NB4 (cell line): ENCODE measurements at regions not wholly inside any gene's neighbourhood (a gene's known extent, or its start where the extent isn't known, plus 50 kb on each side); places are given as distances from the start of the nearest gene placed in this dataset.

Experiments used
- MYC ChIP-seq: IDR thresholded peaks from 2 replicates; pipeline ENCODE4 v1.6.1; 2011; ENCODE audit warnings: low read depth, low read length
- POLR2A ChIP-seq: IDR thresholded peaks from 2 replicates; pipeline ENCODE4 v1.6.1; 2011; ENCODE audit warnings: mild to moderate bottlenecking; ENCODE audit not compliant: insufficient read length; ENCODE audit errors: extremely low read depth
- TF ChIP-seq, protein P1 (sequence below): IDR thresholded peaks from one replicate; pipeline ENCODE4 v1.5.1; 2012; ENCODE audit warnings: low read depth, low read length
- TF ChIP-seq, protein P2 (sequence below): IDR thresholded peaks from 2 replicates; pipeline ENCODE4 v1.6.1; 2011; ENCODE audit warnings: low read depth, low read length

DNA sequence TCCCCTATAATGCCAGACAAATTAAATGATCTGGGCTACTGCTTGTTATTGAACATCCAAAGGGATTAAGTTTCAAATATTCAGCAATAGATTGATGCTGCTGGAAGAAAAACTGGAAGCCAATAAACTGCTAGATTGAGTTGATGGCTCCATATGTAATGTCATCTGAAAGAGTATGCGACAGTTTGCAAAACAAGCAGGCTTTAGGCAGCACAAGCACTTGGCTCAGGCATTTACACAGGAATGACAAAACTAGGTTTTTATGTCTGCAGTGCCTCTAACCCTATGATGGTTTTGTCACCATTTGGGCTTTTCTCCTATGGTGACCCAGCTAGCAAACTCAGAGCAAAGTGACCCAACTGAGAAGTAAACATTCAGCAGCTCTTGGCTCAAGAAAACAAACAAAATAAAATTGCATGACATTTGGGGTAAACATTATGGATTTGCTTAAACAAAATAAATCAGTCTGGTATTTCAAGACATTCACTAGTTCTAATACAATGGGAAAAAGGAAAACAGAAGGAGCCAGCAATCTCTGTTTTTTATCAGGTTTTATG is 978.5 kb downstream of the DTWD2 start:
- TF ChIP-seq, protein P1, sequence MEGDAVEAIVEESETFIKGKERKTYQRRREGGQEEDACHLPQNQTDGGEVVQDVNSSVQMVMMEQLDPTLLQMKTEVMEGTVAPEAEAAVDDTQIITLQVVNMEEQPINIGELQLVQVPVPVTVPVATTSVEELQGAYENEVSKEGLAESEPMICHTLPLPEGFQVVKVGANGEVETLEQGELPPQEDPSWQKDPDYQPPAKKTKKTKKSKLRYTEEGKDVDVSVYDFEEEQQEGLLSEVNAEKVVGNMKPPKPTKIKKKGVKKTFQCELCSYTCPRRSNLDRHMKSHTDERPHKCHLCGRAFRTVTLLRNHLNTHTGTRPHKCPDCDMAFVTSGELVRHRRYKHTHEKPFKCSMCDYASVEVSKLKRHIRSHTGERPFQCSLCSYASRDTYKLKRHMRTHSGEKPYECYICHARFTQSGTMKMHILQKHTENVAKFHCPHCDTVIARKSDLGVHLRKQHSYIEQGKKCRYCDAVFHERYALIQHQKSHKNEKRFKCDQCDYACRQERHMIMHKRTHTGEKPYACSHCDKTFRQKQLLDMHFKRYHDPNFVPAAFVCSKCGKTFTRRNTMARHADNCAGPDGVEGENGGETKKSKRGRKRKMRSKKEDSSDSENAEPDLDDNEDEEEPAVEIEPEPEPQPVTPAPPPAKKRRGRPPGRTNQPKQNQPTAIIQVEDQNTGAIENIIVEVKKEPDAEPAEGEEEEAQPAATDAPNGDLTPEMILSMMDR = no peak
- TF ChIP-seq POLR2A = no peak
- no peak for TF ChIP-seq MYC
- TF ChIP-seq, protein P2, sequence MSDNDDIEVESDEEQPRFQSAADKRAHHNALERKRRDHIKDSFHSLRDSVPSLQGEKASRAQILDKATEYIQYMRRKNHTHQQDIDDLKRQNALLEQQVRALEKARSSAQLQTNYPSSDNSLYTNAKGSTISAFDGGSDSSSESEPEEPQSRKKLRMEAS = no peak
